GM12892 (cell line): ENCODE measurements at regions not wholly inside any gene's neighbourhood (a gene's known extent, or its start where the extent isn't known, plus 50 kb on each side); places are given as distances from the start of the nearest gene placed in this dataset.
"Not testable (repeated sequence)": the region's sequence is repeated elsewhere in the genome, so short reads cannot be mapped to it uniquely, and the experiment has no call there.

Source experiments
- DNase-seq: peaks from one replicate; pipeline ENCODE4 v3.0.0; 2011; ENCODE audit not compliant: insufficient read length
- FAIRE-seq: peaks from 2 replicates; lab custom pipeline; 2011; peaks lifted over from hg19 to GRCh38; lab: Jason Lieb, UNC
- POLR2A ChIP-seq: IDR thresholded peaks from 2 replicates; pipeline ENCODE4 v1.6.1; 2011; ENCODE audit warnings: low read depth, low read length, control low read depth
- POLR2AphosphoS5 ChIP-seq: IDR thresholded peaks from 2 replicates; pipeline ENCODE4 v1.6.1; 2011; ENCODE audit warnings: low read depth, low read length, control low read depth
- TAF1 ChIP-seq: IDR thresholded peaks from 2 replicates; pipeline ENCODE4 v1.6.1; 2011; ENCODE audit warnings: low read depth, mild to moderate bottlenecking, control low read depth, low read length, borderline replicate concordance

GRCh38 chr2:175806570-175806969, 195.5 kb downstream of the LNPK start:
- FAIRE-seq (no peak), DNase-seq (no peak)
- no peak for TF ChIP-seq TAF1
- TF ChIP-seq POLR2A: no peak
- TF ChIP-seq POLR2AphosphoS5: no peak

DNA sequence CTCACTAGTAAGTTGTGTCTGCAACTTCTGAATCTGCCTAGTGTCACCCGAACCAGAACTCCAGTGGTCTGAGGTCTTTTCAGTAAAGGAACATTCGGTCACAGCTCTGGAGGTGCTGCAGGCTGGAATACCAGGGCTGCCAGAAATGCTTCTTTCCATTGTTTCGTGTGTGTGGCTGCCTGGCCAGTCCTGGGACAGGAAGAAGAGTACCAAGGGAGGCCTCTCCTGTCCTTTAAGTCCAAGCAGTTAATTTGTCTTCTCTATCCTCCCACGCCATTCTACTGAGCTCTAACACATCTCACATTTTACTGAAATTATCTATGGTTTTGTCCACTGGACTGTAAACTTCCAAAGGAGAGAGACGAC, 196.0 kb downstream of the LNPK start:
- FAIRE-seq: no peak
- TF ChIP-seq POLR2AphosphoS5 (no peak), POLR2A (no peak), TAF1 (no peak)
- no peak for DNase-seq

DNA sequence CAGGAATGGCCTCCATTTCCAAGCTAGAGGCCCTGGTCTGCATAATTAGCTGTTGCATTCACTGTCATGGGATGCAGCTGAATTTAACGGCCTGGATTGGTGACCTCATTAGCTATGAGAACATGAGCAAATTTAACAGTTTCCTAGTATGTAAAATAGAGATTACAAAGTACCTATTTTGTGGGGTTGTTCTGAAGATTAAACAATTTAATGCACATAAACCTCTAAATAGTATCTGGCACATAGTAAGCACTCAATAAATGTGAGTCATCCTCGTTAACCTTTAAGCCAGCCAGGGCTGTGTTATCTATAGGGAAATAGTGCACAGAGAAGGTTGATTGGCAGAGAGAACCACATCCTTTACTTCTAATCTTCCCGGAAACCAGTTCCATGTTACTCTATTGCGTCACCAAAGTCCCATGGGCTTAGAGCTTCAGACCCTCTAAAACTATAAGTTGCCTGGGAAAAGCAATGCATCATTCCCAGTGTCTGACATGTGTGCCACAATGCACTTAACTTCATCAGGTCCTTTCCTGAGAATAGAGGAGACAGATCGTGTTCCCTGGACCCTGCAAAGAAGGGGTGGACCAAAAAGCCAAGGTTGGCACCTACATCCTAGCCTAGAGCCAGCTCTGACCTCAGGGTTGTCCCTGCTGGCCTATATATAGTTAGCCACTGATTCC, 196.5 kb downstream of the LNPK start:
- DNase-seq: no peak
- FAIRE-seq: no peak
- TF ChIP-seq POLR2A (no peak), TAF1 (no peak), POLR2AphosphoS5 (no peak)

GRCh38 chr2:175804122-175804521, 197.9 kb downstream of the LNPK start:
- DNase-seq (no peak), FAIRE-seq (no peak)
- no peak for TF ChIP-seq POLR2AphosphoS5
- no peak for TF ChIP-seq TAF1
- TF ChIP-seq POLR2A: no peak

- not testable (repeated sequence) for DNase-seq, FAIRE-seq
Observed at GRCh38 chr2:175796422-175796821, 205.6 kb downstream of the LNPK start.

DNA sequence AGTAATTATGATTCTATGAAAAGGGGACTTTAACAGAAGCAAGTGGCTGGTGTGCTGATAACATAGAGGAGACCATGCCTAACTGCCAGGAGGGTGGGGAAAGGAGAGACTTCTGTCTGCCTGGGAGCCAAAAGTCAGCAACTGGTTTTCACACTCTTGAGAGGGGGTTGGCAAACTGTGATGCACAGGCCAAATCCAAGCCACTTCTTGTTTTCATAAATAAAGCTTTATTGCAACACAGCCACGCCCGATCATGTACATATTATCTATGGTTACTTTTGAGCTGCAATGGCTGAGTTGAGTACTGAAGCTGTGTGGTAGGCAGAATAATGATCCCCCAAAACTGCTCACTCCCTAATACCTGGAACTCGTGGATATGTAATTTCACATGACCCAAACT, 208.4 kb downstream of the LNPK start:
- TF ChIP-seq POLR2A: no peak
- TF ChIP-seq POLR2AphosphoS5: no peak
- DNase-seq (no peak), FAIRE-seq (no peak)

DNA sequence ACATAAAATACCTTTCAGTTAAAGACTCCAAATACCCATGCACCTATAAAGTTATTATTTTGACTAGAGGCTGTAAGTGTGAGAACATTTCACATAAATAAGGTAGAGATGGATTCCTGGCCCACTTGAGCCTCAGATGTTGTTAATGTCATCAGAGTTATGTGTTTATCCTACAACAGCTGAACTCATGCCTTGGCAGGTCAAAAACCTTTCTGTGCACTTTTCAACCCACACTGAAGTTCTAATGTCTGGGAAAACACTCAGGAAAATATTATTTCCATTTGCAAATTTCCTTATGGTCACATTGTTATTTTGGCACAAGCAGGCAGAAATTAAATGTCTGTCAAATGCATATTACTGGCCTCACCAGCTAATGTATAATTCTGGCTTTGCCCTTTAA, 209.2 kb downstream of the LNPK start:
- no peak for TF ChIP-seq POLR2A
- FAIRE-seq: no peak
- no peak for DNase-seq

GRCh38 chr2:175792199-175792598, 209.9 kb downstream of the LNPK start:
- DNase-seq: no peak

GRCh38 chr2:175786471-175787124, 215.5 kb downstream of the LNPK start:
- FAIRE-seq (no peak), DNase-seq (no peak)
- no peak for TF ChIP-seq POLR2A
- no peak for TF ChIP-seq POLR2AphosphoS5
- no peak for TF ChIP-seq TAF1

More at GRCh38 chr2:175792199-175792598, 209.9 kb downstream of the LNPK start:
- FAIRE-seq: no peak
- no peak for TF ChIP-seq POLR2AphosphoS5
- no peak for TF ChIP-seq POLR2A
- no peak for TF ChIP-seq TAF1

GRCh38 chr2:175777337-175777736, 224.7 kb downstream of the LNPK start:
- FAIRE-seq, DNase-seq: not testable (repeated sequence)

DNA sequence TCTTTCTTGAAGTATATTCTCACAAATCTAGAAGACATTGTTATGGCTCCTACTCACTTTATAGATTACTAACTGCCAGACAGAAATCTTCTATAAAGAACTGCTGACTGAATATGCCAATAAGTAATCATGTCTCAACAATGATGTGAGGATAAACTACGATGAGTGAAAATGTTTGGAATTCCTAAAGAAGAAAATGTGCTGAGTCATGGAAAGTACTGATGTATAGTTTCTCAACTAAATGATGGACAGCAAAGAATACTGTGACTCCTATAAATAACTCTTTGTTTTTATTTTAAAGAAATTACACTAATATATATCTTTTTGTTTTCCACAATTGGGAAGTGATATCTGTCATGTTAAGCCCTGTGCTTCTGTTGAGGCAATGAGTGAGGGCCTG, 232.9 kb downstream of the LNPK start:
- DNase-seq (no peak), FAIRE-seq (no peak)
- TF ChIP-seq POLR2AphosphoS5 (no peak), POLR2A (no peak), TAF1 (no peak)

GRCh38 chr2:175766880-175767279, 235.2 kb downstream of the LNPK start:
- FAIRE-seq: no peak

GRCh38 chr2:175755656-175756386, 246.2 kb downstream of the LNPK start:
- no peak for FAIRE-seq
- DNase-seq: no peak
- TF ChIP-seq TAF1: no peak
- TF ChIP-seq POLR2A: no peak
- no peak for TF ChIP-seq POLR2AphosphoS5

More at GRCh38 chr2:175766880-175767279, 235.2 kb downstream of the LNPK start:
- TF ChIP-seq POLR2AphosphoS5: no peak
- TF ChIP-seq POLR2A: no peak
- no peak for TF ChIP-seq TAF1
- no peak for DNase-seq
